AG09309 (cell line): ENCODE measurements at regions not wholly inside any gene's neighbourhood (a gene's known extent, or its start where the extent isn't known, plus 50 kb on each side); places are given as distances from the start of the nearest gene placed in this dataset.

Experiments used
- DNase-seq: peaks from one replicate; pipeline ENCODE4 v3.0.0-alpha.2; 2010; ENCODE audit warnings: low read depth
- H3K4me3 ChIP-seq: 2 replicates; pipeline ENCODE4 v1.5.1; 2011; ENCODE audit warnings: mild to moderate bottlenecking, low read depth, low read length, moderate library complexity; ENCODE audit not compliant: control insufficient read depth
- TF ChIP-seq, protein P1 (sequence below): IDR thresholded peaks from 2 replicates; pipeline ENCODE4 v1.5.1; 2011; ENCODE audit warnings: mild to moderate bottlenecking, low read depth, low read length, inconsistent platforms; ENCODE audit not compliant: insufficient read depth, control insufficient read depth; ENCODE audit errors: missing control alignments

DNA sequence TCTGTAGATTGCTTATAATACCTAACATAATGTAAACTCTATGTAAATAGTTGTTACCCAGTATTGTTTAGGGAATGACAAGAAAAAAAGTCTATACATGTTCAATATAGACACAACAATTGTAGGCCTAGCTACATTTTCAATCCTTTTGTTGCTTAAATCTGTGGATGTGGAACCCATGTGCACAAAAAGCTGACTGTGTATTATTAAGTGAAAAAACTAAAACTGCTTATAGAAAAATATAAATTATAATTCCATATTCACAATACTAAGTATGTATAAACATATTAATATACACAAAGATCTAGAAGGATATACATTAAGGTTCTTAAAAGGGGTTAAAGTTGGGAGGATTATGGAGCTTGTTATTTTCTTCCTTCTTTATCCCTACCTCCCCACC, 188.7 kb downstream of the PIK3R1 start:
- TF ChIP-seq, protein P1, sequence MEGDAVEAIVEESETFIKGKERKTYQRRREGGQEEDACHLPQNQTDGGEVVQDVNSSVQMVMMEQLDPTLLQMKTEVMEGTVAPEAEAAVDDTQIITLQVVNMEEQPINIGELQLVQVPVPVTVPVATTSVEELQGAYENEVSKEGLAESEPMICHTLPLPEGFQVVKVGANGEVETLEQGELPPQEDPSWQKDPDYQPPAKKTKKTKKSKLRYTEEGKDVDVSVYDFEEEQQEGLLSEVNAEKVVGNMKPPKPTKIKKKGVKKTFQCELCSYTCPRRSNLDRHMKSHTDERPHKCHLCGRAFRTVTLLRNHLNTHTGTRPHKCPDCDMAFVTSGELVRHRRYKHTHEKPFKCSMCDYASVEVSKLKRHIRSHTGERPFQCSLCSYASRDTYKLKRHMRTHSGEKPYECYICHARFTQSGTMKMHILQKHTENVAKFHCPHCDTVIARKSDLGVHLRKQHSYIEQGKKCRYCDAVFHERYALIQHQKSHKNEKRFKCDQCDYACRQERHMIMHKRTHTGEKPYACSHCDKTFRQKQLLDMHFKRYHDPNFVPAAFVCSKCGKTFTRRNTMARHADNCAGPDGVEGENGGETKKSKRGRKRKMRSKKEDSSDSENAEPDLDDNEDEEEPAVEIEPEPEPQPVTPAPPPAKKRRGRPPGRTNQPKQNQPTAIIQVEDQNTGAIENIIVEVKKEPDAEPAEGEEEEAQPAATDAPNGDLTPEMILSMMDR, result no peak
- DNase-seq, result no peak
- no peak overlapping the region for H3K4me3 ChIP-seq

DNA sequence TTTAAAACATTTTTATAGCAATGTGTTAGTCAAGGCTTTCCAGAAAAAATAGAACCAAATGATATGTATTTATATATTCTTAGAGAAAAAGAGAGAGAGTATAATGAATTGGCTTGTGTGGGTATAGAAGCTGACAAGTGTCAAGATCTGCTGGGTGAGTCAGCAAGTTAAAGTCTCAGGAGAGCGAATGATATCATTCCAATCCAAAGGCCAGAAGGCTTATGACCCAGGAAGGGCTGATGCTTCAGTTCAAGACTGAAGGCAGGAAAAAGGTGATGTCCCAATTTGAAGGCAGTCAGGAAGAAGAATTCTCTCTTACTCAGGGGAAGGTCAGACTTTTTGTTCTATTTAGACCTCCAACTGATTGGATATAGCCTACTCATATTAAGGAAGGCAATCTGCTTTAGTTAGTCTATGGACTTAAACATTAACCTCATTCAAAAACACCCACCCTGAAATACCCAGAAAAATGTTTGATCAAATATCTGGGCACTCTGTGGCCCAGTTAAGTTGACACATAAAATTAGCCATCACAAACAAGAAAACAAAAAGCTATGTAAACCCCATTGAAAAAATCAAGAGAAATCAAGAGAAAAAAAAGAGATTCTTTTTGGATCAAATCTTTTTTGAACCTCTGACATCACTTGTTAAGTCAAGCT, 189.6 kb downstream of the PIK3R1 start:
- no peak for DNase-seq
- H3K4me3 ChIP-seq, result no peak overlapping the region
- TF ChIP-seq, protein P1, result no peak

DNA sequence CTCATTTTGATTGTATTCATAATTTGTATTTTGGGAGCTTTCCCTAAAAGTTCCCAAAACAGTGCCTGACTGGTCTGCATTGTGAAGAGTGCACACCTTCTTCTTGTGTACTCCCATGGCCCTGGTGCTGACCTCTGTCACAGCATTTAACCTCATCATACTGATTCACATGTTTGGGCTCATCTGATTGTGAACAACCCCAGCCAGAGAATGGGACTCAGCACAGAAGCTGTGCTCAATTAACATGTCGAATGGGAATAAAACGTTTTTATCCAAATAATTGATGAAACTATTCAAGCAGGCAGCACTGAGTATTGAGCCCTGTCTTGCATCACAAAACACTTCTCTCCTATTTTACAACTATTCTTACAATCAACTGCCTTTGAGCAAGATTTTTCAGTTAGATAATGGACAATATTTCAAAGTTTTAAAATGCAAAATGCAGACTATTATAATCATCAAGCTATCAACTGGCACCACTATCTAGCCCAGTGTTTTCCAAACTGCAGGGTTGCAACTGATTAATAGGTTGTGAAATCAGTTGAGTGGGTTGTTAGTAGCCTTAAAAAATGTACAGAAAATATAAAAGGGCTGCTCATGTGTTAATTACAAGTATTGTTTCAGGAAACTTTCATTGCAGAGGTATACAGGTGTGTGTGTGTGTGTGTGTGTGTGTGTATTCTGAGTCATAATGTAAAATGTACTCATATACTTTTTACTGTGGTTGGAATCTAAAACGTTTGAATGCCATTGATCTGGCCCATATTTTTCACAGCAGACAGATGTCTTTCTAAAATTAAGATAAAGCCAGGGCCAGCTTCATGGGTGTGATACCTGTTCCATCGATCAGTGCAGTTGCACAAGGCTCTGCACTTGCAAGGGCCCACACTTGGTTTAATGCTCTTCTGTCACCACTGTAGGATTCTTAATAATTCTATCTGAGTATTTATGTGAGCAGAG, 190.5 kb downstream of the PIK3R1 start:
- TF ChIP-seq, protein P1, result no peak
- H3K4me3 ChIP-seq, result no peak overlapping the region
- no peak for DNase-seq

DNA sequence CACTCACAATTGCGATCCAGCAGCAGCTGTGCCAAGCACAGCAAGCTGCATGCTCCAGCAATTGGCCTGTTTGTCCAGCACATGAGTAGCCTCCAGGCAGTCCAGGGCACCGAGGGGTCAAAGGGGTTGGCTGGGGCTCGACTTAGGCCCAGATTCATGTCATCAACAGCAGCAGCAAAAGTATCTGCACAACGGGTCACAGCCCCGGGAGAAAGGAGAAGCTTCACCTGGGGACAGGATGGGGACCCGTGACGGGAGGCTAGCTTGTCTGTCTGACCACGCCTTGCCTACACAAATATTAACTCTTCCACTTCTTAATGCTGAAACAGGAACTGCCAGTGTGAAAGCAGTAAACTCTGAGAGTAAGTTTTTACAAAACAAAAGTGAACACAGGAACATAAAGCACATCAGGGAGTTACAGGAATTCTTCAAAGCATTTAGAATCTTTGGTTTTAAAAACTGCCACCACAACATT, 191.2 kb downstream of the PIK3R1 start:
- TF ChIP-seq, protein P1, result no peak
- DNase-seq, result no peak
- H3K4me3 ChIP-seq, result no peak overlapping the region

DNA sequence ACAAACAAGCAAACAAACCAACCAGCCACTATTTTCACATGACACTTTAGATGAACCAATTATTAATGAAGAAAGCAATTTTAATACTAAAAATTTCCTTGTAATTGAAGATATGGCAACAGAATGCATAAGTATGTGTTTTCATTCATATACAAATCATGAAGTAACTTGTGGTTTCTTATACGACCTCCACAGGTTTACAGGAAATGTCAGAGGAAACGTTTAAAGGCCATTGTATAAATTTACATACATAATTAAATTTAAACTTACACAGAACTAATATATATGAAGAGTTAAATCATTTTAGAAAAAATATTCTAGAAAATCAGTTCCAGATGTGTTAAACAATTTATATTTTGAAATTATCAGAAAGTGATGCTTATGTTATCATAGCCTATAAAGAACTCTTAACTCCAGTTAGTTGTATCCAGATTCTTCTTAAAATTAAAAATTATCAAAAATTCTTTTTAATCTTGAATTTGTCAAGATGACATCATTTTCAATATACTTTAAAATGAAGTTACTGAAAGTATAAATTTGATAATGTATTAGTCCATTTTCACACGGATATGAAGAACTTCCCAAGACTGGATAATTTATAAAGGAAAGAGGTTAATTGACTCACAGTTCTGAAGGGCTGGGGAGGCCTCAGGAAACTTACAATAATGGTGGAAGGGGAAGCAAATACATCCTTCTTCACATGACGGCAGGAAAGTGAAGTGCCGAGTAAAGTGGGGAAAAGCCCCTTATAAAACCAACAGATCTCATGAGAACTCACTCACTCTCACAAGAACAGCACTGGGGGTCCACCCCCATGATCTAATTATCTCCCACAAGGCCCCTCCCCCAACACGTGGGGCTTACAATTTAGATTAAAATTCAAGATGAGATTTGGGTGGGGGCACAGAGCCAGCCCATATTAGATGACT, 192.0 kb downstream of the PIK3R1 start:
- TF ChIP-seq, protein P1, result no peak
- no peak for DNase-seq
- no peak overlapping the region for H3K4me3 ChIP-seq

DNA sequence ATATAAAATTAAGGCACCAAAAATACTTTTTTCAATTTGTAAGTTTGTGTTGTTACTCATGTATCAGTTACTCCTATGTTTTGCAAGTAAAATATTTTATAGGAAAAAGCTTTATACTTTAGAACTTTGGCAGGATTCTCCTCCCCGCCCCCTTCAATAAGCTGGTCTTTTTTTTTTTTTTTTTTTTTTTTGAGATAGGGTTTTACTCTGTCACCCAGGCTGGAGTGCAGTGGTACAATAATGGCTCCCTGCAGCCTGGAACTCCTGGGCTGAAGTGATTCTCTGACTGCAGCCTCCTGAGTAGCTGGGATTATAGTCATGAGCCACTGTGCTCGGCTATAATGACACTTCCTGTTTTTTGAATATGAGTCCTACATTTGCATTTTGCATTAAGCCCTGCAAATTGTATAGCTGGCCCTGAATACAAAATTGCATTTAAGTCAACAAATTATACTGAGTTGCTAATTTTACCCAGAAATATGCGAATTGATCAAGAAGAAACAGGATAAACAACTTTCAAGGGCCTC, 192.9 kb downstream of the PIK3R1 start:
- no peak for DNase-seq
- H3K4me3 ChIP-seq, result no peak overlapping the region
- TF ChIP-seq, protein P1, result no peak
